Heart right ventricle (tissue), 16 donors: ENCODE measurements at regions not wholly inside any gene's neighbourhood (a gene's known extent, or its start where the extent isn't known, plus 50 kb on each side); places are given as distances from the start of the nearest gene placed in this dataset.

Source experiments
- ATAC-seq, 8 donors: fragments of 200-7000 bp; cut with Tn5 transposase; one replicate each; pipeline ENCODE4 v1.9.1; 2020; ENCODE audit warnings: mild to moderate bottlenecking in 8 of 8, moderate library complexity in 8 of 8, moderate number of reproducible peaks in 1 of 8
- DNase-seq, 2 donors: peaks; one replicate each; pipeline ENCODE4 v3.0.0-alpha.2; 2020
- H3K27ac ChIP-seq, 10 donors: fragments of 200-600 bp; sonication (generic) in 2 of 10; one replicate each; pipeline versions ENCODE4 v1.5.0 to v1.8.0; 2020 to 2022; ENCODE audit warnings: mild to moderate bottlenecking in 3 of 10
- H3K27me3 ChIP-seq, 7 donors: fragments of 200-600 bp; one replicate each; pipeline ENCODE4 v1.8.0; 2021 to 2022; ENCODE audit warnings: mild to moderate bottlenecking in 2 of 7
- H3K36me3 ChIP-seq, 9 donors: fragments of 200-600 bp; sonication (generic) in 1 of 9; one replicate each; pipeline versions ENCODE4 v1.5.0 to v1.8.0; 2020 to 2022; ENCODE audit warnings: mild to moderate bottlenecking in 2 of 9
- H3K4me1 ChIP-seq, 9 donors: fragments of 200-600 bp; sonication (generic) in 1 of 9; one replicate each; pipeline versions ENCODE4 v1.5.0 to v1.8.0; 2020 to 2022; ENCODE audit warnings: mild to moderate bottlenecking in 4 of 9
- H3K4me3 ChIP-seq, 10 donors: fragments of 200-600 bp; sonication (generic) in 2 of 10; one replicate each; pipeline versions ENCODE4 v1.5.0 to v1.8.0; 2020 to 2022; ENCODE audit warnings: mild to moderate bottlenecking in 7 of 10, moderate library complexity in 2 of 10
- H3K9me3 ChIP-seq, 11 donors: fragments of 200-600 bp in 10 of 11; sonication (generic) in 2 of 11; one replicate each; pipeline versions ENCODE4 v1.5.0 to v1.8.0; 2013 to 2022; ENCODE audit warnings: mild to moderate bottlenecking in 2 of 11, control low read depth in 1 of 11, moderate library complexity in 1 of 11
- WGBS, 2 donors: extraction: QIAGEN DNeasy Blood & Tissue Kit; methylation state at CpG; one replicate each; pipeline ENCODE4 v1.1.7; 2013; ENCODE audit warnings: inconsistent platforms in 1 of 2; 5-methylcytosine and 5-hydroxymethylcytosine counted together
- intact Hi-C, 10 donors: fragments of 100-400 bp; cut with DNase I; formaldehyde crosslinking; loops; one replicate each; pipeline versions ENCODE4 v1.11.1 to v1.14.2; 2022
- TF ChIP-seq, protein P1 (sequence below), 9 donors: fragments of 200-600 bp; sonication (generic) in 2 of 9; IDR thresholded peaks; one replicate each; pipeline versions ENCODE4 v1.5.0 to v1.8.0; 2021 to 2022; ENCODE audit warnings: antibody characterized with exemption in 9 of 9, mild to moderate bottlenecking in 5 of 9, moderate library complexity in 1 of 9
- donor health status: Arrhythmogenic right ventricular cardiomyopathy.
- donor health status: ischemic (EF 13 %, LVEDD 7.1; RV severe dilation, severe dysfunction).
- donor health status: healthy with polysubstance abuse.
- donor health status: DM: no; HTN: yes; CAD: no.
- donor health status: DM: no; HTN: no; CAD: no.
- donor health status: ischemic (EF 25% LVEDD 6.9; RV normal size, moderate dysfunction).
- donor health status: ischemic (EF 25% LVEDD 5.7; RV mildly dilated, moderate dysfunction).
- donor health status: healthy.
- donor health status: DM: yes; HTN: yes; CAD: no.
- donor health status: Ischemic cardiomyopathy.
- donor health status: ischemic (EF 35%, LVEDD 5.7; RV mildly dilated, moderate dysfunction).
- donor health status: nonischemic (EF 11% LVEDD 7.7; RV severe dilation, severe dysfunction).
- donor health status: DM: yes; HTN: yes; CAD: no.
- donor health status: PGD.
- donor health status: ischemic (EF 29% LVEDD 5.4; RV normal size, mild dysfunction).
- donor health status: nonischemic (EF 23%, LVEDD 6.1; RV moderate dilation, normal function).

DNA sequence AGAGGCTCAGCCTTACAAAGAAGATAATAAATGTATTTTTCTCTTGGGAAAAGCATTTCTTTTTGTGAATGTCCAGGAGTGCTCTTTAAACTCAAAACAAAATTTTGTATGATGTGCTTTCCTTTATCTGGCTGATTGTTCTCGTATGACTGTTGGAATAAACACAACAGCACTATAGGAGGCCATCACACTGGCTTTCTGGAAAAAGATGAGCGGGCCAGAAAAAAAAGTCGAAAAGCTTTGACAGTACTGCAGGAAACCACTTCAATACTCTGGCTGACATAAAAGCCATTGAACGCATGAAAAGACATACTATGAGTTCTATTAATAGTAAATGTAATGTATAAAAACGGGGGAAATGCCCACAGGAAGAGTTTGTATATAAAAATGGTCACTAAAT lies 64.7 kb upstream of the CTSO start:
- Histone ChIP-seq H3K4me1 (no peaks in the 10 kb centered on the region), H3K27ac (no peak overlapping the region), H3K27me3 (no peaks in the 10 kb centered on the region), H3K4me3 (no peak overlapping the region), H3K36me3 (no peaks in the 10 kb centered on the region), H3K9me3 (no peaks in the 10 kb centered on the region)
- DNase-seq, result no peak
- no peak for ATAC-seq
- intact Hi-C loops, result no loop called here
- TF ChIP-seq, protein P1, sequence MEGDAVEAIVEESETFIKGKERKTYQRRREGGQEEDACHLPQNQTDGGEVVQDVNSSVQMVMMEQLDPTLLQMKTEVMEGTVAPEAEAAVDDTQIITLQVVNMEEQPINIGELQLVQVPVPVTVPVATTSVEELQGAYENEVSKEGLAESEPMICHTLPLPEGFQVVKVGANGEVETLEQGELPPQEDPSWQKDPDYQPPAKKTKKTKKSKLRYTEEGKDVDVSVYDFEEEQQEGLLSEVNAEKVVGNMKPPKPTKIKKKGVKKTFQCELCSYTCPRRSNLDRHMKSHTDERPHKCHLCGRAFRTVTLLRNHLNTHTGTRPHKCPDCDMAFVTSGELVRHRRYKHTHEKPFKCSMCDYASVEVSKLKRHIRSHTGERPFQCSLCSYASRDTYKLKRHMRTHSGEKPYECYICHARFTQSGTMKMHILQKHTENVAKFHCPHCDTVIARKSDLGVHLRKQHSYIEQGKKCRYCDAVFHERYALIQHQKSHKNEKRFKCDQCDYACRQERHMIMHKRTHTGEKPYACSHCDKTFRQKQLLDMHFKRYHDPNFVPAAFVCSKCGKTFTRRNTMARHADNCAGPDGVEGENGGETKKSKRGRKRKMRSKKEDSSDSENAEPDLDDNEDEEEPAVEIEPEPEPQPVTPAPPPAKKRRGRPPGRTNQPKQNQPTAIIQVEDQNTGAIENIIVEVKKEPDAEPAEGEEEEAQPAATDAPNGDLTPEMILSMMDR (IDR thresholded peaks at IDR 0.05), result no peak
- WGBS, 2 donors, result 44 to 56% methylated on average over 5 of the region's 5 CpGs

DNA sequence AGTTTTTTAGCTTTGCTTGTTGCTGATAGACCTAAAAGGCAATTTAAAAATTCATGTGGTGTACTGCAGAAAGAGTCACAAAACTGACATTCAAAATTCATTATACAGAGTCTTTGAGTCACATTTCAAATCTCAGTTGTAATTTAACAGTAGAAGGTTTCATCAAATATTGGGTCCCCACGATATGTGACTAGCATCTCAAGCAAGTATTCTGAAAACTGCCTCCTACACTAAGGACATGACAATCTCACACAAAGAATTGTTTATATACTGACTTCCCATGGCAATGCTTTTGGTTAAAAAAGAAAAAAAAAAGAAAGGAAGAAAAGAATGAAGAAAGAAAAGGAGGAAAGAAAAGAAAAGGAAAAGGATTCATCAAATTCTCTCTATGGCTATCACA lies 62.1 kb upstream of the CTSO start:
- TF ChIP-seq, protein P1 (IDR thresholded peaks at IDR 0.05), result no peak

DNA sequence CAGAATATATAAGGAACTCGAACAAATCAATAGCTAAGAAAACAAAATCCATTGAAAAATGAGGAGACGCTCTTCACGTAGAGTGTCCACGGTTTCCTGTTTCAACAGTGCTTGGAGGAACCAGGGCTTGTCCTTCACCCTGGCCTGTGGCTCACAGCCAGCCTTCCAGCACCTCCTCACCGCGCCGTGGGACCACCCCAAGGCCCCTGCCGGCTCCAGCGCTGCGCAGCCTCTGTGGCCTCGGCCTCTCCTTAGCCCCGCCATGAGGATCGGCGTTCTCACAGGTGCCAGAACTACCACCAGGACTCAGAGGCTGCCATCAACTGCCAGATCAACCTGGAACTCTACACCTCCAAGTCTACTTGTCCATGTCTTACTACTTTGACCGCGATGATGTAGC lies 52.5 kb upstream of the CTSO start:
- TF ChIP-seq, protein P1 (IDR thresholded peaks at IDR 0.05), result no peak

More for the DNA sequence above, 62.1 kb upstream of the CTSO start:
- ATAC-seq, result no peak
- H3K36me3 ChIP-seq, result no peaks in the 10 kb centered on the region
- 77 to 86% methylated on average over 1 of the region's 1 CpG for WGBS, 2 donors
- intact Hi-C loops, result no loop called here
- no peak overlapping the region for H3K27ac ChIP-seq
- no peaks in the 10 kb centered on the region for H3K4me1 ChIP-seq
- no peak for DNase-seq
- no peak overlapping the region for H3K4me3 ChIP-seq
- H3K9me3 ChIP-seq, result no peaks in the 10 kb centered on the region
- no peaks in the 10 kb centered on the region for H3K27me3 ChIP-seq

More for the DNA sequence above, 52.5 kb upstream of the CTSO start:
- H3K4me1 ChIP-seq, result no peaks in the 10 kb centered on the region
- ATAC-seq (no peak), DNase-seq (no peak)
- no peaks in the 10 kb centered on the region for H3K36me3 ChIP-seq
- 93% methylated on average over 16 of the region's 16 CpGs for WGBS, 2 donors
- no peaks in the 10 kb centered on the region for H3K27me3 ChIP-seq
- no peak overlapping the region for H3K4me3 ChIP-seq
- H3K9me3 ChIP-seq, result no peaks in the 10 kb centered on the region
- intact Hi-C loops, result no loop called here
- no peak overlapping the region for H3K27ac ChIP-seq
